ENCODE measurements at regions not wholly inside any gene's neighbourhood (a gene's known extent, or its start where the extent isn't known, plus 50 kb on each side); places are given as distances from the start of the nearest gene placed in this dataset.

- TF ChIP-seq POLR2A (IDR thresholded peaks at IDR 0.05) (no peak), EP300 (IDR thresholded peaks at IDR 0.05) (no peak)
- TF ChIP-seq, protein P1, sequence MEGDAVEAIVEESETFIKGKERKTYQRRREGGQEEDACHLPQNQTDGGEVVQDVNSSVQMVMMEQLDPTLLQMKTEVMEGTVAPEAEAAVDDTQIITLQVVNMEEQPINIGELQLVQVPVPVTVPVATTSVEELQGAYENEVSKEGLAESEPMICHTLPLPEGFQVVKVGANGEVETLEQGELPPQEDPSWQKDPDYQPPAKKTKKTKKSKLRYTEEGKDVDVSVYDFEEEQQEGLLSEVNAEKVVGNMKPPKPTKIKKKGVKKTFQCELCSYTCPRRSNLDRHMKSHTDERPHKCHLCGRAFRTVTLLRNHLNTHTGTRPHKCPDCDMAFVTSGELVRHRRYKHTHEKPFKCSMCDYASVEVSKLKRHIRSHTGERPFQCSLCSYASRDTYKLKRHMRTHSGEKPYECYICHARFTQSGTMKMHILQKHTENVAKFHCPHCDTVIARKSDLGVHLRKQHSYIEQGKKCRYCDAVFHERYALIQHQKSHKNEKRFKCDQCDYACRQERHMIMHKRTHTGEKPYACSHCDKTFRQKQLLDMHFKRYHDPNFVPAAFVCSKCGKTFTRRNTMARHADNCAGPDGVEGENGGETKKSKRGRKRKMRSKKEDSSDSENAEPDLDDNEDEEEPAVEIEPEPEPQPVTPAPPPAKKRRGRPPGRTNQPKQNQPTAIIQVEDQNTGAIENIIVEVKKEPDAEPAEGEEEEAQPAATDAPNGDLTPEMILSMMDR (IDR thresholded peaks at IDR 0.05): no peak
These were observed 179.8 kb downstream of the PRR20E start for GRCh38 chr13:57346786-57347185.
